ENCODE measurements at regions not wholly inside any gene's neighbourhood (a gene's known extent, or its start where the extent isn't known, plus 50 kb on each side); places are given as distances from the start of the nearest gene placed in this dataset.

DNA sequence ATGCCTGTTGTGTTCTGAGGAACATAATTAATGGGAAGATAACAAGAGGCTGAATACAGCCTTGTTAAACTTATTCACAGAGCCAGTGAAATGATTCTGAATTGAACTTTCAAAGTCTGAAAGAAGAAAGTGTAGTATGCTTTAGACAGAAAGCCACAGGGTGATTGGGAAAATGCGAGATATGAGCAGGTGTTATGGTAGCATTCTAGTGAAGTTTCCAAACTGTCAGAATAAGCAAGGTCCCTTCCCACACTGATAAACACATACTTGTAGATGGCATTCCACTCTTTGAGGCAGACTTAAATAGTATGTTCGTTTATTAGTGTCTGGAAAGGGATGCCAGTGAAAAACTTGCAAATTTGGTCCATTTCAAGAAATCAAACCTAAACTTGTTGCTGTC is 70.5 kb upstream of the ITPRID2 start:
- Histone ChIP-seq H3K27me3 (ENCODE audit: control insufficient read depth in 3 of 3, insufficient read depth in 3 of 3, low read depth in 1 of 3, low read length in 3 of 3) (no peaks in the 10 kb centered on the region), H2BK5ac (ENCODE audit: low read length) (no peak overlapping the region), H3K27ac (replicated peaks; ENCODE audit: low read length) (no peak overlapping the region), H3K4me2 (ENCODE audit: insufficient read depth, low read length, poor library complexity, severe bottlenecking) (no peak overlapping the region), H3K4ac (ENCODE audit: low read length) (no peak overlapping the region), H3K4me1 (ENCODE audit: control insufficient read depth in 2 of 2, insufficient read depth in 1 of 2, low read depth in 1 of 2, low read length in 2 of 2) (peaks cover 0 to 2% of the 10 kb centered on the region in 2 donors), H4K91ac (ENCODE audit: low read depth, low read length, poor library complexity) (no peak overlapping the region), H3K9me3 (replicated peaks in 1 of 2; ENCODE audit: control insufficient read depth in 2 of 2, insufficient read depth in 1 of 2, low read depth in 1 of 2, low read length in 2 of 2) (no peaks in the 10 kb centered on the region), H2AK5ac (ENCODE audit: low read depth, low read length) (no peak overlapping the region), H2AFZ (ENCODE audit: low read length) (peak overlapping the region; percentile 40), H2BK12ac (ENCODE audit: low read length) (no peak overlapping the region), H3K36me3 (replicated peaks in 1 of 2; ENCODE audit: control insufficient read depth in 2 of 2, insufficient read depth in 2 of 2, low read length in 2 of 2) (no peaks in the 10 kb centered on the region), H3K9ac (ENCODE audit: low read depth, low read length, poor library complexity) (no peak overlapping the region), H3K14ac (ENCODE audit: low read length) (no peak overlapping the region), H3K79me1 (ENCODE audit: low read depth, low read length) (no peaks in the 10 kb centered on the region), H3K18ac (ENCODE audit: low read length) (no peak overlapping the region), H4K8ac (ENCODE audit: low read depth, low read length) (no peak overlapping the region), H2BK120ac (ENCODE audit: low read depth, low read length) (no peak overlapping the region), H2BK15ac (ENCODE audit: low read length) (no peak overlapping the region), H3K23ac (ENCODE audit: low read depth, low read length, poor library complexity) (no peak overlapping the region), H3K4me3 (ENCODE audit: low read length in 2 of 2) (no peak overlapping the region)
- DNase-seq (ENCODE audit: low spot score), result no peak
- WGBS, 2 donors (ENCODE audit: extremely low coverage in 2 of 2, insufficient read length in 2 of 2, insufficient replicate concordance in 1 of 2), result no CpG with 5 or more reads among the region's 2 CpGs

DNA sequence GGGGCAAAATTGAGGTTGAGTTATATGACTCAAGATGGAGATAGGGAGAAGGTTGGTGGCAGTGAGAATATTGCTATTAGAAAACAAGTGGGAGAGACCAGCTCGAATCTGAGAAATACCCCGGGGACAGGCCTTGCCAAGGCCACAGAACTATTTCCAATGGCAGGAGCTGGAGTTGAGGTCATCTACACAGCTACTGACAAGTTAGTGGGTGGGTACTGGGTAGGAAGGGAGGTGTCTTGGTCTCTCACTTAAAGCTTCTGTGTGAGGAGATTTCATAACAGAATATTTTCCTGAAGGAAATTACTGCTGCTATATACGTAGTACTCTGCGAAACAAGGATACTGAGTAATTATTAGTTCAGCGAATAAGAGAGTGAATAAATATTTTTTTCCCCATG is 69.4 kb upstream of the ITPRID2 start:
- H2BK12ac ChIP-seq (ENCODE audit: low read length), result no peak overlapping the region
- no peak for DNase-seq (ENCODE audit: low spot score)
- H3K18ac ChIP-seq (ENCODE audit: low read length), result no peak overlapping the region
- H3K9ac ChIP-seq (ENCODE audit: low read depth, low read length, poor library complexity), result no peak overlapping the region
- no peak overlapping the region for H2AFZ ChIP-seq (ENCODE audit: low read length)
- H3K36me3 ChIP-seq (replicated peaks in 1 of 2; ENCODE audit: control insufficient read depth in 2 of 2, insufficient read depth in 2 of 2, low read length in 2 of 2), result no peaks in the 10 kb centered on the region
- no peak overlapping the region for H2AK5ac ChIP-seq (ENCODE audit: low read depth, low read length)
- H3K4me1 ChIP-seq (ENCODE audit: control insufficient read depth in 2 of 2, insufficient read depth in 1 of 2, low read depth in 1 of 2, low read length in 2 of 2), result peaks cover 0 to 2% of the 10 kb centered on the region in 2 donors
- no peak overlapping the region for H2BK15ac ChIP-seq (ENCODE audit: low read length)
- H3K79me1 ChIP-seq (ENCODE audit: low read depth, low read length), result no peaks in the 10 kb centered on the region
- no peak overlapping the region for H3K27ac ChIP-seq (replicated peaks; ENCODE audit: low read length)
- H2BK120ac ChIP-seq (ENCODE audit: low read depth, low read length), result no peak overlapping the region
- no peaks in the 10 kb centered on the region for H3K9me3 ChIP-seq (replicated peaks in 1 of 2; ENCODE audit: control insufficient read depth in 2 of 2, insufficient read depth in 1 of 2, low read depth in 1 of 2, low read length in 2 of 2)
- no peak overlapping the region for H4K91ac ChIP-seq (ENCODE audit: low read depth, low read length, poor library complexity)
- no CpG with 5 or more reads among the region's 5 CpGs for WGBS, 2 donors (ENCODE audit: extremely low coverage in 2 of 2, insufficient read length in 2 of 2, insufficient replicate concordance in 1 of 2)
- no peak overlapping the region for H3K4me2 ChIP-seq (ENCODE audit: insufficient read depth, low read length, poor library complexity, severe bottlenecking)
- no peak overlapping the region for H3K23ac ChIP-seq (ENCODE audit: low read depth, low read length, poor library complexity)
- H3K14ac ChIP-seq (ENCODE audit: low read length), result no peak overlapping the region
- H3K4me3 ChIP-seq (ENCODE audit: low read length in 2 of 2), result no peak overlapping the region
- no peak overlapping the region for H2BK5ac ChIP-seq (ENCODE audit: low read length)
- no peak overlapping the region for H4K8ac ChIP-seq (ENCODE audit: low read depth, low read length)
- no peak overlapping the region for H3K4ac ChIP-seq (ENCODE audit: low read length)
- no peaks in the 10 kb centered on the region for H3K27me3 ChIP-seq (ENCODE audit: control insufficient read depth in 3 of 3, insufficient read depth in 3 of 3, low read depth in 1 of 3, low read length in 3 of 3)

DNA sequence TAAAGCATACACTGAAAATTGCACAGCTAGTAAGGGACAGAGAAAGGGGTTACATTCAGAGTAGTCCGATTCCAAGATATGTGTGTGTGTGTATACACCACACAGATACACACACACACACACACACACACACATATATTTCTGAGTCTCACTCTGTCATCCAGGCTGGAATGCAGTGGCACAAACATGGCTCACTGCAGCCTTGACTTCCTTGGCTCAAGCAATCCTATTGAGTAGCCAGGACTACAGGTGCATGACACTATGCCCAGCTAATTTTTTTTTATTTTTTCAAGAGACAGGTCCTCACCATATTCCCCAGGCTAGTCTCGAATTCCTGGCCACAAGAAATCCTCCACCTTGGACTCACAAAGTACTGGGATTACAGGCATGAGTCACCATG is 68.1 kb upstream of the ITPRID2 start:
- peaks cover 0 to 2% of the 10 kb centered on the region in 2 donors for H3K4me1 ChIP-seq (ENCODE audit: control insufficient read depth in 2 of 2, insufficient read depth in 1 of 2, low read depth in 1 of 2, low read length in 2 of 2)
- H2BK120ac ChIP-seq (ENCODE audit: low read depth, low read length), result no peak overlapping the region
- H3K4ac ChIP-seq (ENCODE audit: low read length), result no peak overlapping the region
- WGBS, 2 donors (ENCODE audit: extremely low coverage in 2 of 2, insufficient read length in 2 of 2, insufficient replicate concordance in 1 of 2), result no CpG with 5 or more reads among the region's 2 CpGs
- no peaks in the 10 kb centered on the region for H3K27me3 ChIP-seq (ENCODE audit: control insufficient read depth in 3 of 3, insufficient read depth in 3 of 3, low read depth in 1 of 3, low read length in 3 of 3)
- H2AFZ ChIP-seq (ENCODE audit: low read length), result no peak overlapping the region
- H3K9ac ChIP-seq (ENCODE audit: low read depth, low read length, poor library complexity), result no peak overlapping the region
- H2BK12ac ChIP-seq (ENCODE audit: low read length), result no peak overlapping the region
- no peaks in the 10 kb centered on the region for H3K79me1 ChIP-seq (ENCODE audit: low read depth, low read length)
- no peak overlapping the region for H3K23ac ChIP-seq (ENCODE audit: low read depth, low read length, poor library complexity)
- no peak overlapping the region for H3K27ac ChIP-seq (replicated peaks; ENCODE audit: low read length)
- H4K91ac ChIP-seq (ENCODE audit: low read depth, low read length, poor library complexity), result no peak overlapping the region
- no peak overlapping the region for H3K14ac ChIP-seq (ENCODE audit: low read length)
- H4K8ac ChIP-seq (ENCODE audit: low read depth, low read length), result no peak overlapping the region
- DNase-seq (ENCODE audit: low spot score), result no peak
- no peaks in the 10 kb centered on the region for H3K9me3 ChIP-seq (replicated peaks in 1 of 2; ENCODE audit: control insufficient read depth in 2 of 2, insufficient read depth in 1 of 2, low read depth in 1 of 2, low read length in 2 of 2)
- H3K36me3 ChIP-seq (replicated peaks in 1 of 2; ENCODE audit: control insufficient read depth in 2 of 2, insufficient read depth in 2 of 2, low read length in 2 of 2), result no peaks in the 10 kb centered on the region
- H3K4me2 ChIP-seq (ENCODE audit: insufficient read depth, low read length, poor library complexity, severe bottlenecking), result no peak overlapping the region
- H3K18ac ChIP-seq (ENCODE audit: low read length), result no peak overlapping the region
- no peak overlapping the region for H3K4me3 ChIP-seq (ENCODE audit: low read length in 2 of 2)
- no peak overlapping the region for H2AK5ac ChIP-seq (ENCODE audit: low read depth, low read length)
- no peak overlapping the region for H2BK5ac ChIP-seq (ENCODE audit: low read length)
- no peak overlapping the region for H2BK15ac ChIP-seq (ENCODE audit: low read length)

DNA sequence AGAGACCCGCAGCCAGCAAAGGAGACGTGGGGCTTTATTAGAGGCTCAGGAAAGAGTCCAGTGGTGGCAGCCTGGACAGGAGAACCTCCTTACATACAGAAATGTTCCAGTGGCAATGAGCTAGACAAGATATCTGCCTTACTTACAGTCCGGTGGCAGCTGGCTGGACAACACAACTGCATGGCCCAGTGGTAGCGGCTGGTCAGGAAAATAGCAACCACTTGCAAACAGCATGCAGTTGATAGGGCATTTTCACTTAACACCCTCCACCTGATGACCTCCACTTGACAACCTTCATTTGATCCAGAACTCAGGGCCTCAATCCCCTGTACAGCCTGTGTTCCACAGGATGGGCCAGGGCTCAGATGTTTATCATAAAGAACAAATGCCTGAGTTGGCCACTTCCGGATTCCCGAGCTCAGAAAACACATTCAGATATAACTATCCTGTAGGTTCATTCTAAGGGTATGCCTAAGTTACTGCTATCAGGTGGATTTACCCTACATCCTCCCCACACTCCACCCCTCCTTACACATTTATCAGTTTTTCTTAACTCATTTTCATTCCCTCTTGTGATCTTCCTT is 63.3 kb upstream of the ITPRID2 start:
- Histone ChIP-seq H2BK120ac (ENCODE audit: low read depth, low read length) (no peak overlapping the region), H3K9me3 (replicated peaks in 1 of 2; ENCODE audit: control insufficient read depth in 2 of 2, insufficient read depth in 1 of 2, low read depth in 1 of 2, low read length in 2 of 2) (no peaks in the 10 kb centered on the region), H3K27me3 (ENCODE audit: control insufficient read depth in 3 of 3, insufficient read depth in 3 of 3, low read depth in 1 of 3, low read length in 3 of 3) (no peaks in the 10 kb centered on the region), H3K4me3 (ENCODE audit: low read length in 2 of 2) (no peak overlapping the region), H3K36me3 (replicated peaks in 1 of 2; ENCODE audit: control insufficient read depth in 2 of 2, insufficient read depth in 2 of 2, low read length in 2 of 2) (no peaks in the 10 kb centered on the region), H3K4me2 (ENCODE audit: insufficient read depth, low read length, poor library complexity, severe bottlenecking) (no peak overlapping the region), H2BK5ac (ENCODE audit: low read length) (no peak overlapping the region), H3K79me1 (ENCODE audit: low read depth, low read length) (no peaks in the 10 kb centered on the region), H2AK5ac (ENCODE audit: low read depth, low read length) (no peak overlapping the region), H3K18ac (ENCODE audit: low read length) (no peak overlapping the region), H3K4ac (ENCODE audit: low read length) (no peak overlapping the region), H3K4me1 (ENCODE audit: control insufficient read depth in 2 of 2, insufficient read depth in 1 of 2, low read depth in 1 of 2, low read length in 2 of 2) (peaks cover 0 to 2% of the 10 kb centered on the region in 2 donors), H2BK12ac (ENCODE audit: low read length) (no peak overlapping the region), H3K9ac (ENCODE audit: low read depth, low read length, poor library complexity) (no peak overlapping the region), H4K91ac (ENCODE audit: low read depth, low read length, poor library complexity) (no peak overlapping the region), H2AFZ (ENCODE audit: low read length) (peak overlapping the region; percentile 14), H3K14ac (ENCODE audit: low read length) (no peak overlapping the region), H2BK15ac (ENCODE audit: low read length) (no peak overlapping the region), H4K8ac (ENCODE audit: low read depth, low read length) (no peak overlapping the region), H3K23ac (ENCODE audit: low read depth, low read length, poor library complexity) (no peak overlapping the region), H3K27ac (replicated peaks; ENCODE audit: low read length) (no peak overlapping the region)
- no CpG with 5 or more reads among the region's 6 CpGs for WGBS, 2 donors (ENCODE audit: extremely low coverage in 2 of 2, insufficient read length in 2 of 2, insufficient replicate concordance in 1 of 2)
- no peak for DNase-seq (ENCODE audit: low spot score)

Data from neuronal stem cell (in vitro differentiated cells).